ENCODE measurements at regions not wholly inside any gene's neighbourhood (a gene's known extent, or its start where the extent isn't known, plus 50 kb on each side); places are given as distances from the start of the nearest gene placed in this dataset.

- TF ChIP-seq YY1 (IDR thresholded peaks at IDR 0.05; ENCODE audit: insufficient read depth, insufficient read length) = no peak
- TF ChIP-seq ZNF274 (IDR thresholded peaks at IDR 0.05; ENCODE audit: low read depth, low read length) = no peak
Measured at GRCh38 chr2:134117676-134118075, 136.2 kb upstream of the MGAT5 start.
